ENCODE measurements at regions not wholly inside any gene's neighbourhood (a gene's known extent, or its start where the extent isn't known, plus 50 kb on each side); places are given as distances from the start of the nearest gene placed in this dataset.

- TF ChIP-seq EP300 (IDR thresholded peaks at IDR 0.05) (no peak), CTCF (IDR thresholded peaks at IDR 0.05) (no peak), POLR2A (IDR thresholded peaks at IDR 0.05) (no peak)
Observed at GRCh38 chr3:31420311-31420710, 112.4 kb upstream of the STT3B start.
